Omental fat pad (tissue), 3 donors: ENCODE measurements at regions not wholly inside any gene's neighbourhood (a gene's known extent, or its start where the extent isn't known, plus 50 kb on each side); places are given as distances from the start of the nearest gene placed in this dataset.

Source experiments
- ATAC-seq: fragments of 150-250 bp; one replicate; pipeline ENCODE4 v1.9.1; 2016; ENCODE audit warnings: mild to moderate bottlenecking, moderate library complexity; ENCODE audit not compliant: low FRiP score
- DNase-seq: peaks from one replicate; pipeline ENCODE4 v3.0.0-alpha.2; 2019; ENCODE audit warnings: low spot score
- TF ChIP-seq, protein P1 (sequence below), 3 donors: fragments of 450-650 bp; IDR thresholded peaks; one replicate each; pipeline ENCODE4 v1.5.1; 2016 to 2017; ENCODE audit warnings: antibody characterized with exemption in 3 of 3, mild to moderate bottlenecking in 3 of 3, moderate library complexity in 2 of 3

DNA sequence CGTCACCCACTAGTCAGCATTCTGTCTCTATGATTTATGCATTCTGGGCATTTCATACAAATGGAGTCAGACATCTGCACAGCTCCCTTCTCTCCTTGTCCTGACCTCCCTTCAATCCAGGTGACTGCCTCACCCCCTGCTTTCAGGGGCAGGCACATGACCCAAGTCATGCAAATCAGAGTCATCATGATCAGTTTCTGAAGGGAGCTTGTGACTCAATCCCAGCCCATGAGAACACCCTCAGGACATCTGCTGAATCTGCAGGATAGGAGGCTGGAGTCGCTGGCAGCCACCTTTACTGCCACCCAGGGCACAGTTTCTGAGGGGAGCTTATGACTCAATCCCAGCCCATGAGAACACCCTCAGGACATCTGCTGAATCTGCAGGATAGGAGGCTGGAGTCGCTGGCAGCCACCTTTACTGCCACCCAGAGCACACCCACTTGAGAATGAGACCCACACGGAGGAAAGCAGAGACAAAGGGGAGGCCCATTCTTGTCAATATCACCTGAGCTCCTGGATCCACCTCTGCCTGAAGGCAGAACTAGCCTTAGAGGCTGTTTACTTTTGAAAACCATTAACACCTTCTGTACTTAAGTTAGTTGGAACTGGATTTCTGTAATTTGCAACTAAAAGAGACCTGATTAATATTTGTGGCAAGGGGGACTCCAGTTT is 62.3 kb upstream of the SLC25A33 start:
- TF ChIP-seq, protein P1, sequence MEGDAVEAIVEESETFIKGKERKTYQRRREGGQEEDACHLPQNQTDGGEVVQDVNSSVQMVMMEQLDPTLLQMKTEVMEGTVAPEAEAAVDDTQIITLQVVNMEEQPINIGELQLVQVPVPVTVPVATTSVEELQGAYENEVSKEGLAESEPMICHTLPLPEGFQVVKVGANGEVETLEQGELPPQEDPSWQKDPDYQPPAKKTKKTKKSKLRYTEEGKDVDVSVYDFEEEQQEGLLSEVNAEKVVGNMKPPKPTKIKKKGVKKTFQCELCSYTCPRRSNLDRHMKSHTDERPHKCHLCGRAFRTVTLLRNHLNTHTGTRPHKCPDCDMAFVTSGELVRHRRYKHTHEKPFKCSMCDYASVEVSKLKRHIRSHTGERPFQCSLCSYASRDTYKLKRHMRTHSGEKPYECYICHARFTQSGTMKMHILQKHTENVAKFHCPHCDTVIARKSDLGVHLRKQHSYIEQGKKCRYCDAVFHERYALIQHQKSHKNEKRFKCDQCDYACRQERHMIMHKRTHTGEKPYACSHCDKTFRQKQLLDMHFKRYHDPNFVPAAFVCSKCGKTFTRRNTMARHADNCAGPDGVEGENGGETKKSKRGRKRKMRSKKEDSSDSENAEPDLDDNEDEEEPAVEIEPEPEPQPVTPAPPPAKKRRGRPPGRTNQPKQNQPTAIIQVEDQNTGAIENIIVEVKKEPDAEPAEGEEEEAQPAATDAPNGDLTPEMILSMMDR (IDR thresholded peaks at IDR 0.05): no peak
- no peak for ATAC-seq
- DNase-seq: no peak

DNA sequence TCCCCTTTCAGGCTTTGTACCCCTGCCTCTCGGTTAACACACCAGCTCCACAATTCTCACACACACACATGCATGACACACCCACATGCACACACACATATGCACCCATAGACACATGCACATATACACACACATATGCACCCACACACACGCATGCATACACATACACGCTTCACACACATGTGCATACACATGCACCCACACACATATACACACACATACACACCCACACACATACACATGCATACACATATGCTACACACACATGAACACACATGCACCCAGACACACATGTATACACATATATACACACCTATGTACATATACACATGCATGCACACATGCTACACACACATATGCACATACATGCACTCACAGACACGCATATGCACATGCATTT is 61.7 kb upstream of the SLC25A33 start:
- TF ChIP-seq, protein P1 (IDR thresholded peaks at IDR 0.05): no peak
- ATAC-seq (no peak), DNase-seq (no peak)

DNA sequence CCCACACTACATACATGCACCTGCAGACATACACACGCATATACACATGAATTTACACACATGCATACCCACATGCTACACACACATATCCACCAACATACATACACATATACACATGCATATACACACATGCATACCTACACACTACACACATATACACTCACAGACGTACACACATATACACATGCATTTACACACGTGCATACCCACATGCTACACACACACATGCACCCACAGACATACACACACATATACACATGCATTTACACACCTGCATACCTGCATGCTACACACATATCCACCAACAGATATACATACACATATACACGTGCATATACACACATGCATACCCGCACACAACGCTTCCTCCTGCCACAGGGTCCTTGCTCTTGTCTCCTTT is 61.2 kb upstream of the SLC25A33 start:
- ATAC-seq (no peak), DNase-seq (no peak)
- TF ChIP-seq, protein P1 (IDR thresholded peaks at IDR 0.05): no peak

DNA sequence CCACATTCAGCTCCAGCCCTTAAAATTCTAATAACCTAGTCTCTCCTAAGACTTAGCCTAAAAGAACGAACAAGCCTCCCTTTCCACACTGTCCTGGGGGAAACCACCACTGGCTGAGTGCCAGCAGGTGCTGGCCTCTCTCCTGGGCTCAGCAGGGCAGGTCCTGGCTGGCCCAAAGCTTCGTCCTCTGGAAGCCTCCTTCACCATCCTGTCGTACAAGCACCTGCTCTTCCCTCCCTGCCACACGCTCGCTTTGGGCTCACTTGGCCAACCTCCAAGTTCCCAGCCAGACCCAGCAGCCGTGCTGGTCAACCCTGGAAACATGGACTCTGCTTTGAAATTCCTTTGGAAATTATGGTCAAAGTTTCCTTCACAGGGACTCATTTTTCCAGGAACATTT is 58.2 kb upstream of the SLC25A33 start:
- ATAC-seq (no peak), DNase-seq (no peak)
- TF ChIP-seq, protein P1 (IDR thresholded peaks at IDR 0.05): no peak

DNA sequence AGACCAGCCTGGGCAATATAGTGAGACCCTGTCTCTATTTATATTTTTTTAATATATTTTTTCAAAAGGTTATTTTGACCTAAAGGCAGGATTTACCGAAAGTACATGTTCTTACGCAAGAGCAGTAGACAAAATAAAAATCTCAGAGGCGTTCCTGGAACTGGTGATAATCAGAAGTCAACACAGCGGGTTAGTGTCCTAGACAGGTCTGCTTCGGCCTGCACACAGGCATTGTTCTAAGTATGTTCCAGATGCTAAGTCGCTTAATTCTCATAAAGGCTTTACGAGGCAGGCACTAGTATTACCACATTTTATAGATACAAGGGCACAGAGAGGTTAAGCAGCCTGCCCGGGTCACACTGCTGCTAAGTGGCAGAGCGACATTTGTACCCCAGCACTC is 56.9 kb upstream of the SLC25A33 start:
- TF ChIP-seq, protein P1 (IDR thresholded peaks at IDR 0.05): no peak
- ATAC-seq (no peak), DNase-seq (no peak)

DNA sequence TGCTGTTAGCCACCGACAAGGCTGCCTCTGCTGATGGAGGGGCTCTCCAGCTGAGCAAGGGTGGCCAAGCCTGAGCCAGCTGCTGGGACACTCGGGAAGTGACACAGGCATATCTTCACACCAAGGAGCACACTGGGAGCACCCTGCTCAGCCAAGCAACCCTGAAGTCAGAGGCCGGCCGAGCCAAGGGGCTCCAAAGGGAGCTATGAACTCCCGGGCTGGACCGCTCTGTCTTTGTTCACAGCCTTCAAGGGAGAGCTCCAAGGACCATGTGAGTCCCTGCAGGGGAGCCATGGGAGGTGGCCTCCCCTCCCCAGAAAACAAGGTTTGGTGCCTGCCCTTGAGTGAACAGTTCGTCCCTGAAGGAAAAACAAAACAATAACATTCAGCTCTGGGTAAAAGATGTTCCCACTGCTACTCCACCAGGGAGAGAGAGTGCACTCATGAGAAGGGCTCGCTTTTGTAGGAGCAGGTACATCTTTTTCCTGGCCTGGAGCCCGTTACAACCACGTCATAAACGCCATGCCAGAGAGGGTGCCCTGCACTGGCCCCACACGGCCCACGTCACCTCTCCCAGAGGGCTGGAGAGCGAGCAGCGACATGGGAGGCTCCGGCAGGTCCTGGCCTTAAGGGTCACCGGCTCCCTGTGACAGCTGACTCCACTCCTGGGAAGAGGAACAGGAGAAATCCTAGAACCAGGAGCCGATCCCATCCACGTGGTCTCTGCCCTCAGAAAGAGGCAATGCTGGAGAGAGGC is 56.3 kb upstream of the SLC25A33 start:
- DNase-seq: no peak
- no peak for ATAC-seq
- TF ChIP-seq, protein P1 (IDR thresholded peaks at IDR 0.05): no peak
